HG03103 (cell line): ENCODE measurements at regions not wholly inside any gene's neighbourhood (a gene's known extent, or its start where the extent isn't known, plus 50 kb on each side); places are given as distances from the start of the nearest gene placed in this dataset.
"Not testable (repeated sequence)": the region's sequence is repeated elsewhere in the genome, so short reads cannot be mapped to it uniquely, and the experiment has no call there.

Experiments
- ATAC-seq: cut with Tn5 transposase; IDR thresholded peaks from one replicate; pipeline ENCODE4 v1.9.1; 2021; ENCODE audit warnings: low read depth; ENCODE audit not compliant: unreplicated experiment

GRCh38 chr7:126022452-126022851, 1092.8 kb upstream of the POT1 start:
- ATAC-seq = no peak

GRCh38 chr7:126016722-126017121, 1087.1 kb upstream of the POT1 start:
- ATAC-seq = no peak

DNA sequence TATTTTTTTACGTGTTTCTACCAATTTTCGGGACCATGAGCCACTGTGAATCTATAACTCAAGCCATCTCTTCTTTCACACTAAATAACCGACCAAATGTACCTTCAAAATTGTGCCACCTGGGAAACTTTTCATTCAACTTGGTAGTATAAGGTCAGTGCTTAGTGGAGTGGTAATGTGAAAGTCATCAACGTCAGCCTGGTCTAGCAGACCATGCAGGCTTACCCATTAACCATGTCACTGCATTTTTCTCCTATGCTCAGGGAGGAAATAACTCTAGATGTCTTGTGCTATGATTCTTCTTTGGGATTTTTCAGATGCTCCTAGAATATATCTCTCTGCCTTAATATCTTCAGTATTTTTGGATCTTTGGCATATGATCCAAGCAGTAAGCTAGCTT, 1075.4 kb upstream of the POT1 start:
- no peak for ATAC-seq

GRCh38 chr7:126001349-126001748, 1071.7 kb upstream of the POT1 start:
- no peak for ATAC-seq

- no peak for ATAC-seq
These were observed 1055.2 kb upstream of the POT1 start for GRCh38 chr7:125984795-125985194.

DNA sequence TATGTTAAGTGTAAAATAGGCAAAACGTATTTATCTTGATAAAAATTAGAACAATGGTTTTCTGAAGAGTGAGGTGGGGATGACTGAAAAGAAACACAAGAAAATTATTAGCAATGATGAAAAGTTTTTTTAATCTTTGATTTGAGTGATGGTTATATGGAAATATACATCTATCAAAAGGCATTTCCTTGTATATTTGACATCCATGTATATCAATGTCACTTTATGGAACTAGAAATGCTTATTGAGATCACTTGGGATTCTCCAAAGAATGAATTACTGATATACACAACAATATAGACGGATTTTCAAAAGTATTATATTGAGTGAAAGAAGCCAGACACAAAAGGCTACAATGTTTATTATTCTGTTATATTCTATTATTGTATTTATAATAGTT, 1042.0 kb upstream of the POT1 start:
- no peak for ATAC-seq

GRCh38 chr7:125966278-125967048, 1036.8 kb upstream of the POT1 start:
- ATAC-seq = no peak

DNA sequence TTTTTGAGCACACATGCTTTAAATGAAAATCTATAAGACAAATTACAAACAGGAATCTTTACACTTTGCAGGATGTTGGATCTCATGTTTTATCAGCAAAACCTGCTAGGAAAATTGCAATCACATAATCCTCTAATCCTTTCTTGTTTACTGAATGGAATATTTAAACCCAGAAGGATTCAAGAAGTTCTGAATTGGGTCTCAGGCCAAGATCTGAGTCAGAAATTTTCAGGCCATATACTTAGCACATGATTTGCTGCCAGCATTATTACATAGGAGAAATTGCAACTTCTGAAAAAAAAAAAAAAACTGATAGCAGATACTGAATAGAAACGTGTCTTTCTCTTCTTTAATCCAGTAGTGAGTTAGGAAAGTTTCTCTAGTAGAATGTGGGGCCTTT, 1005.3 kb upstream of the POT1 start:
- no peak for ATAC-seq

GRCh38 chr7:125934539-125934938, 1004.9 kb upstream of the POT1 start:
- no peak for ATAC-seq

GRCh38 chr7:125930848-125931247, 1001.2 kb upstream of the POT1 start:
- ATAC-seq = no peak

GRCh38 chr7:125927556-125927955, 997.9 kb upstream of the POT1 start:
- no peak for ATAC-seq

DNA sequence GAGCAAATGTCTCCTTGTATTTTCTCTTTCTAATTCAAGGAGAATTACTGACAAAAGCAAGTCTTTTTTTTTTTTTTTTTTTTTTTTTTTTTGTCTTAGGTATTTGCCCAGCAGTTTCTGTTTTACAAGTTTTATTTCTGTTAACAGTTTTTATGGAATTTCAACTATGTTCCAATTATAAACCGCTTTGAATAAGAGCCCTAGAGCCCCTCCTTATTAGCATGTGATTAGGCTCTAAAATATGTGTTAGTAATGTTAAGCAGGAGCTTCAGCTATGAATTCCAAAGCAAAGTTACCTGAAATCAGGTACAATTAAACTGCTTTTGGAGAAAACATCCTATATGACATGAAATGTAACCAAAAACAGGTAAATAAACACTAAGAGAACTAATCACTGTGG, 997.0 kb upstream of the POT1 start:
- no peak for ATAC-seq

- ATAC-seq = no peak
These were observed 994.4 kb upstream of the POT1 start for GRCh38 chr7:125924037-125924436.

- ATAC-seq = not testable (repeated sequence)
These were observed 985.8 kb upstream of the POT1 start for GRCh38 chr7:125915381-125915948.

- ATAC-seq = no peak
These were observed 979.1 kb upstream of the POT1 start for GRCh38 chr7:125908711-125909110.

- ATAC-seq = no peak
These were observed 970.0 kb upstream of the POT1 start for GRCh38 chr7:125899577-125899976.

DNA sequence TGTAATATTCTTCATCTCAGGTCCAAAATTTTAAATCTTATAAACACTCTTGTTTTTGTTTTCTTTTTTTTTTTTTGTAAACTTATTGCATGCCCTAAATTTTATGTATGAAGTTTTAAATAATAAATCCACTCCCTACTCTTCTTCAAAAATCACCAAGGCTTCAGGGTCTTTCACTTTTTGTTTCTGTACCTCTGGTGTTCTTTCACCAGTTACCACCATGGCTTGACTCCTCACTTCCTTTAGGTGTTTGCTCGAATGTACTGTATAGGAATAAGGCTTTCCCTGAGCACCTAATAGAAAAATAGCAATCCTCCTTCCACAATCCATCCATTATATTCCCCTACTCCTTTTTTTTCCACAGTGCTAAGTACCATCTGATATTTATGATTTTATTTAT, 962.8 kb upstream of the POT1 start:
- ATAC-seq = no peak

DNA sequence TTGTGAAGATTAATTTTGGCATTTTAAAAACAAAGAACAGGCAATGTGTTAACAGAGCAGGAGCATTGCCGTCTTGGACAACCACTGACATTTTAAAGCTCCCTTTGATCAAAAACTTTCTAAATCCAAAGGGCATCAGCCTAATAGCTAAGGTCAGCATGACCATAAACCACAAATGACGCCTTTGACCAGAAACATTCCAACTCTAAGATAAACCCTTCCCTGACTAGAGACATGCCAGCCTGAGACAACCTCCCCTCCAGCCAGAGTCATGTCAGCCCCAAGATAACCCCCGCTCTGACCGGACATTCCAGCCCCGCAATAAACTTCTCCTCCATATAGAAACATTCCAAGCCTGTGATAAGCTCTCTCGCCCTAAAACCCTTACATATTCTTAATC, 949.4 kb upstream of the POT1 start:
- ATAC-seq = no peak

DNA sequence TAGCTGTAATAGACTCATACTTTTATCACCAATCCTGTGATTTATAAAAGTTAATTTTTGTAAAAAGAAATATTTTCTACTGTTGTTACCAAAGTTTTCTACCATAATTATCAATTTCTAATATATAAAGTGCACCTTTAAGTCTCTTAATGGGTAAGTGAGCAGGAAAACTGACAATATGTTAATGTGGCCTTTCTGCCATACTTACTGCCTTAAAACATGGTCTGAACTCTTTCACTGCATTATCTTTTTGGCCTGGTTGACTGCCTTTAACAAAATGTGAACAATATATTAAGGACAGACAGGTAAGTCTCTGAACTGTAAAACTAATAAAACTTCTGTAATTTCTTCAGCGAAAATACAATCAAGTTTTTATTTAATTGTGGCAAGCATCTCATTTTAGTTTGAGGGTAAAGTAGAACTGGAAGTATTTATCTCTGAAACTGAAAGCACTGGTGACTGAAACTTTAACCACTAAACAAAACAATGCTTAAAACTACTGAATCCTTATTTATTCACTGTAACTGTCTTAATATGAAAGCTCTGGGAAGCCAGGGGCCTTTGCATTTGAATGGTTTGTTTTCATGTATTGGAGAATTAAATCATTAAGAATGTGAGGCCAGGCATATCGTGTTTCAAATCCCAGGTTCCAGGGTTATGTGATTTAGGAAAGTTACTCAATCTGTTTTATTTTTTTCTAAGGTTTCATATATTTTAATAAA, 948.8 kb upstream of the POT1 start:
- no peak for ATAC-seq

DNA sequence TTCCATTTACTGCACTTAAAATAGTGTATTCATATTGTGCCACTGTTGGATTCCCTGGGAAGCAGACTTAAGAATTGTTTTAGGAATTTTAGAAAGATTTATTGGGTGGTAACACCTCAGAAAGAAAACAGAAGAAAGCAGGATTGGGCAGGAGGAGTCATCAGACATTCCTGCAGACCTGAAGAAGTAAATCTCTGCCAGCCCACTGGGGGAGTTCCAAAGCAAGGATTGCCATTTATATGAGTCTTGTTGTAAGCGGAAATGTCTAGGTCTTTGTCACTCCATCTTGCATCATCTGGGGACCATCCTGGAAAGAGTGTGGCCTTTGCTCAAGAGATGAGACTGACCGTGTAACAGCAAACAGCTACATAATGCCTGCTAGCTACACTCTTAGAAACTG, 947.6 kb upstream of the POT1 start:
- no peak for ATAC-seq

- no peak for ATAC-seq
These were observed 946.8 kb upstream of the POT1 start for GRCh38 chr7:125876431-125876830.

DNA sequence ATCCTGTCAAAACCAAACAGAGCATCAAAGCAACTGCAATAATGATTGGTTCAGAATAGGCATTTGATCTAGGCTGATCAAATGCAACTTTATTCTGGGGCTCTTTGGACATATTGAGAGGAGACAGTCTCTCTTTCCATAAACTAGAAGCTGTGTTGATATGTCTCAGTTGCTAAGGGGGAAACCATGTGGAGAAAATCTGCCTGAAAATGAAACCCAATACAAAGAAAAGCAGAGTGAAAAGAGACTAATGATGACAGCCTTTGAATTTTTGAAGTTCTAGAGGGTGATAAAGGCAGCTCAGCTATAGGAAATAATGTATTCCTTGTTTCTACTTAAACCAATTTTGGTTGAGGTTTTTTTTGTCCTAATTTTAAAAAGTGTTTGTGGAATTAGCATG, 941.8 kb upstream of the POT1 start:
- ATAC-seq = no peak
